Erythroblast (primary cell): ENCODE measurements at regions not wholly inside any gene's neighbourhood (a gene's known extent, or its start where the extent isn't known, plus 50 kb on each side); places are given as distances from the start of the nearest gene placed in this dataset.

Experiments used
- GATA1 ChIP-seq: IDR thresholded peaks from 2 replicates; pipeline ENCODE4 v1.6.1; 2011; ENCODE audit warnings: low read depth, mild to moderate bottlenecking, control low read depth, low read length, moderate library complexity
- POLR2A ChIP-seq: IDR thresholded peaks from 2 replicates; pipeline ENCODE4 v1.6.1; 2011; ENCODE audit warnings: mild to moderate bottlenecking, low read length

- TF ChIP-seq POLR2A (no peak), GATA1 (no peak)
These were observed 99.9 kb upstream of the FAM204A start for GRCh38 chr10:118442032-118442431.
